SK-N-MC (cell line): ENCODE measurements at regions not wholly inside any gene's neighbourhood (a gene's known extent, or its start where the extent isn't known, plus 50 kb on each side); places are given as distances from the start of the nearest gene placed in this dataset.

Experiments
- EZH2 ChIP-seq: fragments of 200-600 bp; sonication (generic); IDR thresholded peaks from one replicate; pipeline ENCODE4 v1.6.1; 2017; ENCODE audit warnings: antibody characterized with exemption
- POLR2AphosphoS5 ChIP-seq: IDR thresholded peaks from 2 replicates; pipeline ENCODE4 v1.6.1; 2012; ENCODE audit warnings: mild to moderate bottlenecking, low read depth, low read length, borderline replicate concordance

DNA sequence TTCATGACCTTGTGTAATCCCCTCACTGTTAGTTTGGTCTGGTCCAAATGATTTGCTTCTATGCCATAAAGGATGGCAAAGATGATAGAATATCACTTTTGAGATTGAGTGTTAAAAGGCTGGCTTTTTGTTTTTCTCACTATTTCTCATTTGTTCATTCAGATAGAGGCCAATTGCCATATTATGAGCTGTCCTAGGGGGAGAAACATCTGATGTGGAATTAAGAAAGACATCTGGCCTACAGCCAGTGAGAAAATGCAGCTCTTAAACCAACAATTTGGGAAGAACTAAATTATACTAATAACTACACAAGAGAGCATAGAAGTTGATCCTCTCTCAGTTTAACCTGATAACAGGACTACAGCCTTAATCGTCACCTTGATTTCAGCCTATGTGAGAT, 1668.6 kb downstream of the GRIK2 start:
- TF ChIP-seq EZH2, result no peak
- TF ChIP-seq POLR2AphosphoS5, result no peak
